GM21390 (cell line): ENCODE measurements at regions not wholly inside any gene's neighbourhood (a gene's known extent, or its start where the extent isn't known, plus 50 kb on each side); places are given as distances from the start of the nearest gene placed in this dataset.

Experiments
- ATAC-seq: cut with Tn5 transposase; IDR thresholded peaks from one replicate; pipeline ENCODE4 v1.9.1; 2021; ENCODE audit not compliant: unreplicated experiment

GRCh38 chr9:86798966-86799365 lies 148.3 kb downstream of the GAS1 start:
- no peak for ATAC-seq

- no peak for ATAC-seq
Observed at GRCh38 chr9:86796666-86797065, 150.6 kb downstream of the GAS1 start.

- no peak for ATAC-seq
Observed at GRCh38 chr9:86795823-86796553, 151.3 kb downstream of the GAS1 start.

DNA sequence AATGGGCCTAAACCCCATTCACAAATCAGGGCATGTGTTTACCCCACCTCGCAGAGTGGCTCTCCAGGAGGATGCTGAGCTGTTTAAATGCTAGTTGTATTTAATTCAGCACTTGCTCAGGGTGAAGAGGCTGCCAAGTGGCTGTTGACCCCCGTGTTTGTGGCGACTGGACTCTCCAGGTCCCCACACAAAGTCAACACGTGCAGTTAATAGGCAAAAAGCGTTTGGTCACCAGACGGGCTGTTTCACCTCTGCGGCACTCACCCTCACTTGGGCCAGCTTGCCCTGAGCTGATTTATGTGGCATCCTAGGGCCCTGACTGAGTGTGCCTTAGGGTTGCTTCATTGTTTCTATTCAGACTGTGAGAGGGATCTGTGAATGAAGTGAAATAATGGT lies 152.3 kb downstream of the GAS1 start:
- no peak for ATAC-seq

DNA sequence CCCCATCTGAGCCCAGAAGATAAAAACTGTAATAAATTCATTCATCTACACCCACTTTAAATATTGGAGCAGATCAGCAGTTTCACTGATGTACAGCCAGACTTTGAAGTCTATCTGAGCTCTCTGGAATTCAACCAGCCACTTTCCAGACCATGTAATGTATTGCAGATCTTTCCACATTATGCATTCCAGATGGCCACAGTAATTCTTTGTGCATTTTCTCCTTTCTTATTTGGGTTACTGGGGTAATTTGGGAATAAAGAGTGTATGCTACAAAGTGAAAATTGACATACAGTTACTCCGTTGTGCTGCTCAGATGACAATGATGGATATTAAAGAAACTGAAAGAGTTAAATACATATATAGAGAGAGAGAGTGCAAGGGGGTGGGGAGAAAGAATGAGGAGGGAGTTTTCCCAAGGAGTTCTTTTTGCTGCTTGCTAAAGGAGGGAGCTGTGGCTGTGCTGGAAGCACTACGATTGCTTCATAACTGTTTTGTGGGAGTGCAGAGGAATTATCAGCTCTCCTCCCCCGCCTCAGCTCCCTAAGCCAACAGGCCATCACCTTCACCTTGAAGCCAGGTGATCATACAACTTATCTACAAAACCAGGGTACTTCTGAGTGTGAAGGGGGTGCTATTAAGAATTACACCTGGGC lies 152.8 kb downstream of the GAS1 start:
- no peak for ATAC-seq

DNA sequence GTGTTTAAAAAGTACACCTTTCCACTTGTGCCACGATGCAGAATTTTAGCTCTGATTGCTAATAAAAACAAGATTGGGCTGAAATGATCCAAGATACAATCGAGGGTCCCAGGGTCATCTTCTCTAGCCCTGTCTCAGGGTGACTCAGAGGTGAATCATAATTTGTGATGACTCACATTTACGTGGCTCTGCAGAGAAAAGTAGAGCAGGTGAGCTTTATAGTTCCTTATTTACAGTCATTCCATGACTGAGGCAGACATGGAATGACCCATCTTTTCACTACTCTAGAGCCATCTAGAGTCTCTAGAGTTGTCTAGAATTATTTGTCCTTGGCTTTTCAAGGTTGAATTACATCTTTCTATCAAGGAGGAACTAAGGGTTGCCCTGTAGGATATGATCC lies 155.2 kb downstream of the GAS1 start:
- no peak for ATAC-seq

- ATAC-seq = no peak
Observed at GRCh38 chr9:86790805-86791204, 156.5 kb downstream of the GAS1 start.

GRCh38 chr9:86788456-86788855 lies 158.8 kb downstream of the GAS1 start:
- no peak for ATAC-seq

DNA sequence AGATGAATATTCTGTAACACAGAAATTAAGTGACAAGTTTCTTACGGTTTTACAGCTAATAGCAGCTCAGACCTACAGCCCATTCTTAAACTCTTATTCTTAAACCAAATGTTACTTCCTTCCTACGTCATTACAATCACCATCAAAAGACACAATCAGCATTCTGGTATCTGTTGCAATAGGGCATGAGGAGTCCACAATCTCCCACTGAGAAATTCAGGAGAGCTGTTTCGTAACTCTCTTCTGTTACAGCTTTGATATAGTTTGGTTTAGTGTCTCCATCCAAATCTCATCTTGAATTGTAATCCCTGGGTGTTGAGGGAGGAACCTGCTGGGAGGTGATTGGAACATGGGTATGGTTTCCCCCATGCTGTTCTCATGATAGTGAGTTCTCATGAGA lies 163.4 kb downstream of the GAS1 start:
- ATAC-seq = no peak

GRCh38 chr9:86782831-86783230 lies 164.5 kb downstream of the GAS1 start:
- ATAC-seq = no peak

GRCh38 chr9:86778761-86779160 lies 168.5 kb downstream of the GAS1 start:
- no peak for ATAC-seq

GRCh38 chr9:86775718-86776117 lies 171.6 kb downstream of the GAS1 start:
- no peak for ATAC-seq

DNA sequence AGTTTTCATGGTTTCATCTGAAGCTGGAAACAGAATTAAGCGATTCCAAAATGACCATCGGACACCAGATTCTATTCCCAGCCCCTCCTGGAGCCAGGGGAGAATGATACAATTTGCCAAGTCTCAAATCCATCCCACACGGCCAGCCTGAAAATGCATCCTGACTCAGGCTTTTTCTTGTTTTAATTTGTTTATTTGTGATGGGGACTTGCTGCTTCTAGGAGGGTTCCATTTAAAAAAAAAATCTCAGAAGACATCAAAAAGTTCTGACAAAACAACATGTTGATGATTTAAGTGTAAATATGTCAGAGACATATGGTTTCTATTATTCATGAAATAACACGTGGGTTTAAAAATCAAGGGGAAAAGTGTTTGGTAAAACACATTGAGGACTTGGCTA lies 173.2 kb downstream of the GAS1 start:
- ATAC-seq = no peak

DNA sequence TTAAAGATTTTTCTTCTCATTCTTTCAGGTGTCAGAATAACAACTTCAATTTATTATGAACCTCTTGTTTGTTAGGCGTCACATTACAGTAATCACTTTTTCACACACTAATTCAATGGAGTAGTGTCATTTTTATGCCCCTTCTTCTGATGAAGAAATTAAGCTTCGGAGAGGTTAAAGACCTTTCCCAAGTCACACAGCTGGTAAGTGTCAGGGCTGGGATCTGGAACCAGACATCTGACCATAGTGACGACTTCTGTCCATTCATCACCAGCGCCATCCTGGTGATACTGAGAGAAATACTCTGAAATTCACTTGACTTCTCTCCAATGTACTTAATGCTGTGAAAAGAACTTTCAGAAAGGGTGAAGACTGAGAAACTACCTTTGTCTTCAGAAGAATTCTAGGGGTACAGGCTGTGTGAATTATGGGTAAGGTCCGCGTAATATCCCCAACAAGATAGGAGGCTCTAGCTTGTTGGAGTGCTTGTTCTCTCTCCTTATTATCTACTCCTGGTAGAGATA lies 173.8 kb downstream of the GAS1 start:
- ATAC-seq = no peak

DNA sequence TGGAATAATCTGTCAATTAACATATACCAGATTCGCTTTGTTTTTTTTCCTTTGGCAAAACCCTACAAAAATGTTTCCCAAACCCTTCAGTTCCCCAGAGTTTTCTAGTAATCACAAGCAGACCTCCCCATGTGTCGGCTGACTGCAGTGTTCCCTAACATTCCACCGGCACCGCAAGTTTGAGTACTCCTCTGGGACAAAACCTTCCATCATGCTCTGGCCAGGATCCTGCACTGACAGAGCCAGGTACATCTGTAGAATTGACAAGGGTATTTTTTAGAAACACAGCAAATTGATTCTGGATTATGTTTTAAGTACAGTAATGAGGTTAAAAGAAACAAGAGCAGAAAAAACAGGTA lies 174.7 kb downstream of the GAS1 start:
- ATAC-seq = no peak

GRCh38 chr9:86771941-86772634 lies 175.2 kb downstream of the GAS1 start:
- no peak for ATAC-seq

DNA sequence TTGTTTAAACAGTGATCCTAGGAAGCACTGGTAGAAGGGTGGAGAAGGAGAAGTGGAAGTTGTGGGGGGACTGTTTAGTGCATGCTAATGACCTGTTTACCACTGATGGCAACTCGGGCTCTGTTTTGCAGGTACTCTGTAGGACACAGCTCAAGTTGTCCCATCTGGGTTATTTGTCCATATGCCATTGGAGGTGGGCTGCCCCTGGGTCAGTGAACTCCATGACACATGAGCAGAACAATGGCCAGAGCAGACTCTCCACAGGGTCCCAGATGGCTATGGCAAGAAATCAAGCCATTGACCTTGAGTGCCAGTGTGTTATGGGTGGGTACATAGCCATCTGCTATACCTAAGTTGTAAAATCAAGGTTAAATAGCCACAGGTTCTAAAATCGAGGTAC lies 175.9 kb downstream of the GAS1 start:
- no peak for ATAC-seq

GRCh38 chr9:86768709-86769108 lies 178.6 kb downstream of the GAS1 start:
- ATAC-seq = no peak

DNA sequence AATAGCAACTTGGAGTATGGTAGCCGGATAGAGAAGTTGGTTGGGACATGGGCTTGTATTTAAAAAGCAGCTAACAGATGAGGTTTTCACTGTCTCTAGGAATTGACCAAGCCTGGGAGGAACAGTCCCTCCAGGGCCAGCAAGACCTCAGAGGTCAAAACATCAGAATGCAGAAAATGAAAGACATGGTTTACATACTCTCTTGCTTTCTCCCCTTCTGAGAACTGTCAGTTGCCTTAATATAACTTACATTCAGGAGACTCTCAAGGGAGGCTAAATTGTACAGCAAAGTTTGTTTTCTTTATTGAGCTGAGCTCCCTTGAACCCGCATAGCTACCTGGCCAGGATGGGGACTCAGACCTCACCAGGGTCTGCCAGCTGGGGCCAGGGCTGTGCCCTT lies 179.3 kb downstream of the GAS1 start:
- no peak for ATAC-seq

DNA sequence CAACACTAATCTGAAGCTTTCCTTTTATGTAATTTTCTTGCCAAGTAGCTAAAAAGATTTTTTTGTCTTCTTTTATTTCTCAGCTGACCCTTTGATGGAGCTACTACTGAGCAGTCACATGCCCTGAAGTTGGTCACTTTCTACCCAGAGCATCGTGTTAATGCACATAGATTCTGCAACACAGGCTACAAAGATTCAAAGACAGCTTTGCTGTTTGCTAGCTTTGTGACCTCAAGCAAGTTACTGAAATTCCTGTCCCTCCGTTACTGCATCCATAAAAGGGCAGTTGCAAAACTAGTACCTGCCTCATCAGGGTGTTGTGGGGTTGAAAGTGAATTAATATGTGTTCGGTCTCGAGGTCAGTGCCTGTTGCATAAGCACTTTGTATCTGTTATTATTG lies 179.9 kb downstream of the GAS1 start:
- no peak for ATAC-seq

DNA sequence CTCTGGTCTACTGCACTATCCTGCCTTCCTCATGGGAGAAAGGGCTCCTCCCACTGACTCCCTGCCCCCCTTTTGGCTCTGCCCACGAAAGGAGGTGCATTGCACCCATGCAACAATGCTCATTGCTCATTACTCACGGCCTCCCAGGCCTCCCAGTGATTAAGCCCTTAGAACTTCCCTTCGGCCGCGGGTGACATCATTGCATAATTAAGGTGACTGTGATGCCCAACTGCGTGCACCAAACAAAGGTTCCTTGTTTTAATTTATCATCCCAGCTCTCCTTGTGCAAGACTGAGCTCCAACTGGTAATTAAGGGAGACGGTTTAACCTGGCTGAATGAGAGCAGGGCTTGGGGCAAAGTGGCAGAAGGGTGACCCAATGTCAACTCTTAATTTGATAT lies 180.4 kb downstream of the GAS1 start:
- no peak for ATAC-seq

- ATAC-seq = no peak
Observed at GRCh38 chr9:86766511-86766910, 180.8 kb downstream of the GAS1 start.
